ENCODE measurements at regions not wholly inside any gene's neighbourhood (a gene's known extent, or its start where the extent isn't known, plus 50 kb on each side); places are given as distances from the start of the nearest gene placed in this dataset.
"Not testable (repeated sequence)": the region's sequence is repeated elsewhere in the genome, so short reads cannot be mapped to it uniquely, and the experiment has no call there.

GRCh38 chr7:25742316-25742715, 409.7 kb upstream of the NFE2L3 start:
- no peak overlapping the region for H3K4me3 ChIP-seq (ENCODE audit: low read length)
- DNase-seq (ENCODE audit: low read depth), result no peak
- no peak for TF ChIP-seq CTCF (conservative IDR thresholded peaks at IDR 0.05; ENCODE audit: low read length)

- not testable (repeated sequence) for DNase-seq (ENCODE audit: low read depth); H3K4me3 ChIP-seq (ENCODE audit: low read length)
These were observed 408.1 kb upstream of the NFE2L3 start for GRCh38 chr7:25743670-25744451.

GRCh38 chr7:25750744-25751508, 401.1 kb upstream of the NFE2L3 start:
- no peak overlapping the region for H3K4me3 ChIP-seq (ENCODE audit: low read length)
- DNase-seq (ENCODE audit: low read depth), result no peak
- TF ChIP-seq CTCF (conservative IDR thresholded peaks at IDR 0.05; ENCODE audit: low read length), result no peak

GRCh38 chr7:25752154-25752553, 399.8 kb upstream of the NFE2L3 start:
- H3K4me3 ChIP-seq (ENCODE audit: low read length), result no peak overlapping the region
- DNase-seq (ENCODE audit: low read depth), result no peak
- TF ChIP-seq CTCF (conservative IDR thresholded peaks at IDR 0.05; ENCODE audit: low read length), result no peak

- H3K4me3 ChIP-seq (ENCODE audit: low read length), result no peak overlapping the region
- no peak for TF ChIP-seq CTCF (conservative IDR thresholded peaks at IDR 0.05; ENCODE audit: low read length)
- DNase-seq (ENCODE audit: low read depth), result no peak
These were observed 398.8 kb upstream of the NFE2L3 start for GRCh38 chr7:25752967-25753791.

GRCh38 chr7:25753837-25754236, 398.2 kb upstream of the NFE2L3 start:
- H3K4me3 ChIP-seq (ENCODE audit: low read length), result no peak overlapping the region
- TF ChIP-seq CTCF (conservative IDR thresholded peaks at IDR 0.05; ENCODE audit: low read length), result no peak
- DNase-seq (ENCODE audit: low read depth), result no peak

GRCh38 chr7:25754333-25754732, 397.7 kb upstream of the NFE2L3 start:
- DNase-seq (ENCODE audit: low read depth), result no peak
- H3K4me3 ChIP-seq (ENCODE audit: low read length), result no peak overlapping the region
- TF ChIP-seq CTCF (conservative IDR thresholded peaks at IDR 0.05; ENCODE audit: low read length), result no peak
